A549 (cell line): ENCODE measurements at regions not wholly inside any gene's neighbourhood (a gene's known extent, or its start where the extent isn't known, plus 50 kb on each side); places are given as distances from the start of the nearest gene placed in this dataset.

Experiments used
- ATAC-seq, 2 experiments: fragments of 200-7000 bp in 1 of 2; fragments of >200 bp in 1 of 2; cut with Nextera tagmentation in 1 of 2; cut with Tn5 transposase in 1 of 2; 3 replicates each; pipeline versions ENCODE4 v1.8.0 to v1.9.1; 2018 to 2020; ENCODE audit warnings: mild to moderate bottlenecking in 1 of 2, moderate library complexity in 1 of 2
- CTCF ChIA-PET: fragments of 300-600 bp; sonication (Branson Sonifier 250); formaldehyde crosslinking; extraction: SDS; loops from one replicate; lab custom pipeline; 2021; ENCODE audit warnings: antibody characterized with exemption, inconsistent platforms; lab: Yijun Ruan, JAX
- POLR2A ChIA-PET: fragments of 350-600 bp; formaldehyde crosslinking; extraction: SDS; loops from one replicate; lab custom pipeline; 2021; ENCODE audit warnings: antibody characterized with exemption, inconsistent platforms; lab: Yijun Ruan, JAX
- DNase-seq, 2 experiments: peaks; one replicate each; pipeline versions ENCODE4 v3.0.0 to v3.0.0-alpha.2; 2011 to 2016; ENCODE audit warnings: low read depth in 1 of 2, low spot score in 1 of 2
- FAIRE-seq: peaks from 2 replicates; lab custom pipeline; 2011; peaks lifted over from hg19 to GRCh38; lab: Jason Lieb, UNC
- H3K27ac ChIP-seq, 2 experiments: fragments of >200 bp; sonication (Bioruptor Twin); formaldehyde crosslinking; 3 replicates each; pipeline ENCODE4 v1.5.1; 2016 to 2017
- H3K4me1 ChIP-seq: fragments of >200 bp; sonication (Bioruptor Twin); formaldehyde crosslinking; 3 replicates; pipeline ENCODE4 v1.6.1; 2016
- H3K4me2 ChIP-seq: fragments of >200 bp; sonication (Bioruptor Twin); formaldehyde crosslinking; 3 replicates; pipeline ENCODE4 v1.6.1; 2016
- H3K4me3 ChIP-seq: fragments of >200 bp; sonication (Bioruptor Twin); formaldehyde crosslinking; 3 replicates; pipeline ENCODE4 v1.5.1; 2016
- H3K9me3 ChIP-seq: fragments of >200 bp; sonication (Bioruptor Twin); formaldehyde crosslinking; 3 replicates; pipeline ENCODE4 v1.6.1; 2016
- BCL3 ChIP-seq: fragments of >200 bp; sonication (Bioruptor Twin); formaldehyde crosslinking; IDR thresholded peaks from 3 replicates; pipeline ENCODE4 v1.6.1; 2016
- BHLHE40 ChIP-seq: IDR thresholded peaks from 2 replicates; pipeline ENCODE4 v1.6.1; 2012; ENCODE audit warnings: low read depth, low read length, inconsistent platforms
- CEBPB ChIP-seq, 2 experiments: fragments of >200 bp in 1 of 2; sonication (Bioruptor Twin) in 1 of 2; formaldehyde crosslinking in 1 of 2; IDR thresholded peaks; 2 replicates each; pipeline ENCODE4 v1.6.1; 2012 to 2016
- CHD4 ChIP-seq: fragments of 200-600 bp; sonication (generic); IDR thresholded peaks from 2 replicates; pipeline ENCODE4 v1.6.1; 2016; ENCODE audit warnings: antibody characterized with exemption, mild to moderate bottlenecking, borderline replicate concordance
- EHF ChIP-seq: fragments of 250-450 bp; sonication (Bioruptor Pico); IDR thresholded peaks from 2 replicates; pipeline ENCODE4 v1.5.0; 2020; ENCODE audit warnings: mild to moderate bottlenecking
- EHMT2 ChIP-seq: fragments of 200-600 bp; sonication (generic); IDR thresholded peaks from 2 replicates; pipeline ENCODE4 v1.6.1; 2016; ENCODE audit warnings: antibody characterized with exemption, low read depth, mild to moderate bottlenecking, moderate library complexity
- EP300 ChIP-seq, 2 experiments: fragments of >200 bp; sonication (Bioruptor Twin); formaldehyde crosslinking; IDR thresholded peaks; 2 replicates in 1 of 2; 3 replicates in 1 of 2; pipeline ENCODE4 v1.6.1; 2016 to 2017
- FOSL2 ChIP-seq, 2 experiments: fragments of 450-650 bp in 1 of 2; fragments of >200 bp in 1 of 2; sonication (Bioruptor Twin) in 1 of 2; formaldehyde crosslinking; IDR thresholded peaks; 2 replicates each; pipeline versions ENCODE4 v1.5.0 to v1.6.1; 2016 to 2020; ENCODE audit warnings: mild to moderate bottlenecking in 1 of 2, moderate library complexity in 1 of 2
- FOXS1 ChIP-seq: fragments of 250-450 bp; sonication (Bioruptor Pico); IDR thresholded peaks from 2 replicates; pipeline ENCODE4 v1.5.0; 2020; ENCODE audit warnings: mild to moderate bottlenecking, moderate library complexity
- HEYL ChIP-seq: fragments of 250-450 bp; sonication (Bioruptor Pico); IDR thresholded peaks from 2 replicates; pipeline ENCODE4 v1.8.0; 2021; ENCODE audit warnings: mild to moderate bottlenecking, moderate library complexity
- HOXB5 ChIP-seq: fragments of 250-450 bp; sonication (Bioruptor Pico); IDR thresholded peaks from 2 replicates; pipeline ENCODE4 v1.5.0; 2020; ENCODE audit warnings: mild to moderate bottlenecking, moderate library complexity
- JUN ChIP-seq, 2 experiments: fragments of >200 bp; sonication (Bioruptor Twin); formaldehyde crosslinking; IDR thresholded peaks; 2 replicates in 1 of 2; 3 replicates in 1 of 2; pipeline ENCODE4 v1.6.1; 2016 to 2017
- JUNB ChIP-seq: fragments of >200 bp; sonication (Bioruptor Twin); formaldehyde crosslinking; IDR thresholded peaks from 2 replicates; pipeline ENCODE4 v1.6.1; 2016
- KDM1A ChIP-seq: fragments of 200-600 bp; sonication (generic); IDR thresholded peaks from 2 replicates; pipeline ENCODE4 v1.6.1; 2016; ENCODE audit warnings: low read depth, mild to moderate bottlenecking
- KDM5A ChIP-seq: fragments of 200-600 bp; sonication (generic); IDR thresholded peaks from 2 replicates; pipeline ENCODE4 v1.6.1; 2016; ENCODE audit warnings: antibody characterized with exemption, mild to moderate bottlenecking
- MAFK ChIP-seq: fragments of 450-650 bp; IDR thresholded peaks from 2 replicates; pipeline ENCODE4 v1.6.1; 2014; ENCODE audit not compliant: partially characterized antibody
- MYC ChIP-seq: IDR thresholded peaks from 2 replicates; pipeline ENCODE4 v1.6.1; 2012; ENCODE audit warnings: mild to moderate bottlenecking, inconsistent platforms, low read length, improper control_type of control experiment, borderline replicate concordance
- NFE2L2 ChIP-seq: fragments of 150-350 bp; conservative IDR thresholded peaks from 2 replicates; pipeline ENCODE4 v1.6.1; 2014; ENCODE audit warnings: low read length
- NR3C1 ChIP-seq: fragments of >200 bp; sonication (Bioruptor Twin); formaldehyde crosslinking; IDR thresholded peaks from 3 replicates; pipeline ENCODE4 v1.6.1; 2017
- POLR2A ChIP-seq: IDR thresholded peaks from 2 replicates; pipeline ENCODE4 v1.6.1; 2012; ENCODE audit warnings: mild to moderate bottlenecking, low read length
- RCOR1 ChIP-seq: fragments of 150-350 bp; IDR thresholded peaks from 2 replicates; pipeline ENCODE4 v1.6.1; 2014; ENCODE audit warnings: antibody characterized with exemption, low read length, low read depth
- RNF2 ChIP-seq: fragments of 200-600 bp; sonication (generic); IDR thresholded peaks from 2 replicates; pipeline ENCODE4 v1.6.1; 2016; ENCODE audit warnings: low read depth, mild to moderate bottlenecking, antibody characterized with exemption, moderate library complexity, borderline replicate concordance
- SMC3 ChIP-seq: fragments of >200 bp; sonication (Bioruptor Twin); formaldehyde crosslinking; IDR thresholded peaks from 3 replicates; pipeline ENCODE4 v1.6.1; 2018; ENCODE audit warnings: inconsistent platforms
- TFCP2L1 ChIP-seq: fragments of 250-450 bp; sonication (Bioruptor Pico); IDR thresholded peaks from 2 replicates; pipeline ENCODE4 v1.5.0; 2021; ENCODE audit warnings: mild to moderate bottlenecking
- USF2 ChIP-seq: fragments of 450-650 bp; IDR thresholded peaks from 2 replicates; pipeline ENCODE4 v1.6.1; 2014; ENCODE audit warnings: antibody characterized with exemption
- WGBS: methylation state at CpG from one replicate; pipeline ENCODE4 v1.1.6; 2017; ENCODE audit errors: missing lambda C conversion rate; 5-methylcytosine and 5-hydroxymethylcytosine counted together
- TF ChIP-seq, protein P1 (sequence below): fragments of >200 bp; sonication (Bioruptor Twin); formaldehyde crosslinking; IDR thresholded peaks from 3 replicates; pipeline ENCODE4 v1.5.1; 2016

- 7% methylated on average over 2 of the region's 2 CpGs for WGBS
- H3K27ac ChIP-seq, result no peak overlapping the region
- no peak overlapping the region for H3K4me2 ChIP-seq
- no peaks in the 10 kb centered on the region for H3K9me3 ChIP-seq
- TF ChIP-seq BCL3 (no peak), SMC3 (no peak), RCOR1 (no peak), KDM1A (no peak), FOXS1 (no peak), NFE2L2 (no peak), KDM5A (no peak), CHD4 (no peak), NR3C1 (no peak), TFCP2L1 (CRISPR knock-in tag) (no peak), POLR2A (no peak), CEBPB (IDR thresholded peaks at IDR 0.05) (no peak), HEYL (CRISPR knock-in tag) (no peak), MYC (no peak), EHMT2 (no peak), MAFK (no peak)
- TF ChIP-seq, protein P1, sequence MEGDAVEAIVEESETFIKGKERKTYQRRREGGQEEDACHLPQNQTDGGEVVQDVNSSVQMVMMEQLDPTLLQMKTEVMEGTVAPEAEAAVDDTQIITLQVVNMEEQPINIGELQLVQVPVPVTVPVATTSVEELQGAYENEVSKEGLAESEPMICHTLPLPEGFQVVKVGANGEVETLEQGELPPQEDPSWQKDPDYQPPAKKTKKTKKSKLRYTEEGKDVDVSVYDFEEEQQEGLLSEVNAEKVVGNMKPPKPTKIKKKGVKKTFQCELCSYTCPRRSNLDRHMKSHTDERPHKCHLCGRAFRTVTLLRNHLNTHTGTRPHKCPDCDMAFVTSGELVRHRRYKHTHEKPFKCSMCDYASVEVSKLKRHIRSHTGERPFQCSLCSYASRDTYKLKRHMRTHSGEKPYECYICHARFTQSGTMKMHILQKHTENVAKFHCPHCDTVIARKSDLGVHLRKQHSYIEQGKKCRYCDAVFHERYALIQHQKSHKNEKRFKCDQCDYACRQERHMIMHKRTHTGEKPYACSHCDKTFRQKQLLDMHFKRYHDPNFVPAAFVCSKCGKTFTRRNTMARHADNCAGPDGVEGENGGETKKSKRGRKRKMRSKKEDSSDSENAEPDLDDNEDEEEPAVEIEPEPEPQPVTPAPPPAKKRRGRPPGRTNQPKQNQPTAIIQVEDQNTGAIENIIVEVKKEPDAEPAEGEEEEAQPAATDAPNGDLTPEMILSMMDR, result no peak
- FAIRE-seq (no peak), DNase-seq (no peak), ATAC-seq (no peak)
- H3K4me1 ChIP-seq, result no peaks in the 10 kb centered on the region
- H3K4me3 ChIP-seq, result no peak overlapping the region
- POLR2A ChIA-PET, result no interaction called here
- CTCF ChIA-PET, result interaction anchor here (1.3 kb wide), 1 partner anchor 9 kb away, joined by 4 read pairs; no protein-coding TSS in a partner anchor
These were observed 123.8 kb upstream of the CCDC179 start for GRCh38 chr11:22984045-22984444.

DNA sequence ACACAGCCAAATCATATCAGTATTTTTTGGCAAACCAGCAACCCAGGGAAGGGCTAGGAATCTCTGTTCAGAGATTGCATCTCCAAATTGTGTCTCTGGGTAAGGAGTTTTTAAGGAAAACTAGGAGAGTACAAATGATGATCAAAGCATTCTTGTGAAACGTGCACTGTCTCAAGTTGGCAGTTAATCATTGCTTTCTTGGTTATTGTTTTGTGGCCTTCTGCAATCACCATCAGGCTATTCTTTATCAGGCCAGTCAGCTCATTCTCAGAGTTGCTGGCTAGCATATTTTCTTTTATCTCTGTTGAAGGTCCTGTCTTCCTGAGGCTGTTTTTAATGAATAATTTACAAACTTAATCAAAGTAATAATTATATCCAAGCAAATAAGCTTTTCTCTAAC is 129.1 kb upstream of the CCDC179 start:
- Histone ChIP-seq H3K4me2 (no peak overlapping the region), H3K4me3 (no peak overlapping the region), H3K27ac (no peak overlapping the region), H3K4me1 (no peaks in the 10 kb centered on the region), H3K9me3 (no peaks in the 10 kb centered on the region)
- TF ChIP-seq USF2 (no peak), HOXB5 (no peak), FOSL2 (IDR thresholded peaks at IDR 0.05) (no peak), FOSL2 (CRISPR knock-in tag; IDR thresholded peaks at IDR 0.05) (no peak), RNF2 (no peak), MAFK (no peak), JUN (IDR thresholded peaks at IDR 0.05) (no peak), BHLHE40 (no peak), HEYL (CRISPR knock-in tag) (no peak), EHF (CRISPR knock-in tag) (no peak), EP300 (IDR thresholded peaks at IDR 0.05) (no peak), JUNB (no peak)
- POLR2A ChIA-PET, result no interaction called here
- FAIRE-seq (no peak), DNase-seq (no peak), ATAC-seq (no peak)
- CTCF ChIA-PET, result no interaction called here
- 0% methylated on average over 1 of the region's 1 CpG for WGBS
